ENCODE measurements at regions not wholly inside any gene's neighbourhood (a gene's known extent, or its start where the extent isn't known, plus 50 kb on each side); places are given as distances from the start of the nearest gene placed in this dataset.

DNA sequence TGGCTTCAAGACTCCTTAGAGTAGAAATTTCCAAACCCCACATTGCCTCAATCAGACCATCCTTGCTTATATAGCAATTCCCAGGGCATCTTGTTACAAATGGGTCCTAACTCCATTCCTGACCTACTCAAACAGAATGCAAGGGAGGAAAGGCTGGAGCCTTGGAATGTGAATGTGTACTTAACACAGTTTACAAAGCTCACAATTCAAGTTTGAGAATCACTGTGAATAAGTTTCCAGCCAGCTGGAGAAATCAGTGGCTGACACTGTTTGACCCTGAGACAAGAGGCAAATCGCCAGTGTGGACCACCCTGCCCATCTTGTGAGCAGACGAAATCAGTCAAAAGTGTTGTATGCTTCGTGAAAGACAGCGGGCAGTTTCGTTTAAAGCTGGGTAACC, 65.5 kb downstream of the SOWAHC start:
- TF ChIP-seq POLR2AphosphoS5 (IDR thresholded peaks at IDR 0.05) (no peak), POLR2A (IDR thresholded peaks at IDR 0.05) (no peak)
- TF ChIP-seq, protein P1, sequence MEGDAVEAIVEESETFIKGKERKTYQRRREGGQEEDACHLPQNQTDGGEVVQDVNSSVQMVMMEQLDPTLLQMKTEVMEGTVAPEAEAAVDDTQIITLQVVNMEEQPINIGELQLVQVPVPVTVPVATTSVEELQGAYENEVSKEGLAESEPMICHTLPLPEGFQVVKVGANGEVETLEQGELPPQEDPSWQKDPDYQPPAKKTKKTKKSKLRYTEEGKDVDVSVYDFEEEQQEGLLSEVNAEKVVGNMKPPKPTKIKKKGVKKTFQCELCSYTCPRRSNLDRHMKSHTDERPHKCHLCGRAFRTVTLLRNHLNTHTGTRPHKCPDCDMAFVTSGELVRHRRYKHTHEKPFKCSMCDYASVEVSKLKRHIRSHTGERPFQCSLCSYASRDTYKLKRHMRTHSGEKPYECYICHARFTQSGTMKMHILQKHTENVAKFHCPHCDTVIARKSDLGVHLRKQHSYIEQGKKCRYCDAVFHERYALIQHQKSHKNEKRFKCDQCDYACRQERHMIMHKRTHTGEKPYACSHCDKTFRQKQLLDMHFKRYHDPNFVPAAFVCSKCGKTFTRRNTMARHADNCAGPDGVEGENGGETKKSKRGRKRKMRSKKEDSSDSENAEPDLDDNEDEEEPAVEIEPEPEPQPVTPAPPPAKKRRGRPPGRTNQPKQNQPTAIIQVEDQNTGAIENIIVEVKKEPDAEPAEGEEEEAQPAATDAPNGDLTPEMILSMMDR (IDR thresholded peaks at IDR 0.05): no peak
